Amygdala (tissue), 56 donors: ENCODE measurements at regions not wholly inside any gene's neighbourhood (a gene's known extent, or its start where the extent isn't known, plus 50 kb on each side); places are given as distances from the start of the nearest gene placed in this dataset.
A peak's percentile ranks its signal among the peaks of the same experiment; 100 is the strongest.

Experiments used
- DNase-seq, 56 donors: peaks; one replicate each; lab custom pipeline; 2025; lab: John Stamatoyannopoulos, UW

DNA sequence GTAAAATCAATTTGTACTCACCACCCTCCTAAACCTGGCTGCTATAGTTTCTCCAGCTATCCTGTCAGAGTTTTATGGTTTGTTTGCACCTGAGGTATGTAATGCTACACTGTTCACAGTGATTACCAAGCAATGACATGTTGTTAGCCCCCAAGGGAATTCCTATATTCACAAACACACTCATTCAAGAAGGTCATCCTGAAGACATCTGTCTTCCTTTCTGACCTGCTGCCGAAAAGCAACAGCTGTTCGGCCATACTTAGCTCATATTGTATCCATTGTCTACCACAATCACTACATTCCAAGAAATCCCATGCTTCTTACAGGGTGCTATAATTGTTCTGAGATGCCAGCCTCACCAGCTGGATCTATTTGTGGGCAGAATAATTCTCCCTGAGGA is 160.1 kb upstream of the GYPA start:
- DNase-seq: no peak

DNA sequence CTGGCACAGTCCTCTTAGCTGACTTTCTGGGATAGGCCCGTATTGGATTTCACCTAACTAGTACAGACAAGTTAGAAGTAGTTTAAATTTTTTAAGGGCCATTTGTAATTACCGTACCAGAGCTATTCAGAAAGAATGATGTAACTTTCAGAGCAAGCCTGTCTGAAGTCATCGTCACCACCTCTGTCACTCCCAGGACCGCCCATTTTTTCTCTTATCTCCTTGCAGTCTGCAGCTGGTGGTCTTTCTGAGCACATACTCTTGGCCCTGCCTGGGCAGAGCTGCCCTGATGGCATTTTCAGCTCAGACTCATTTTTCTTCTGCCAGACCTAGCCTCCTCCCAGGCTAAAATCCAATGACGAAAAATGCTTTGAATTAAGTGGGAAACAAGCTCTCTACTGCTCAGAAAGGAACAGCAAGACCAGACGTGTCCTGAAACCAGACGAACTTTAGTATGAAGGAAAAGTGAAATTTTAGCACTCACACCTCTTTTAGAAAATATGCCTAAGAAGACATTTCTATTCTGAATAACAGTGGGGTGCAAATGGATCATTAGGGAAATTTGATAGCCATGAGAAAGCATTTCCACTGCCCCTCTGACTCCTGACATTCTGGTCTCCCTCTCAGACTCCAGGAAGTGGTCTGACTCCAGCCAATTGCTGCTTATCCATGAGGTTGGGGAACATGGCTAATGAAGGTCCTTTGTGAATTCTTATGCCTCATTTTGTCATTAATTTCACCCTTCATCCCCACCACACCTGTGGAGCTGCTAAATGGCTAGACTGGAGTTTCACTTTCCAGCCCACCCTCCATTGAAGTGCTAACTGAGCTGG is 162.4 kb upstream of the GYPA start:
- no peak for DNase-seq

DNA sequence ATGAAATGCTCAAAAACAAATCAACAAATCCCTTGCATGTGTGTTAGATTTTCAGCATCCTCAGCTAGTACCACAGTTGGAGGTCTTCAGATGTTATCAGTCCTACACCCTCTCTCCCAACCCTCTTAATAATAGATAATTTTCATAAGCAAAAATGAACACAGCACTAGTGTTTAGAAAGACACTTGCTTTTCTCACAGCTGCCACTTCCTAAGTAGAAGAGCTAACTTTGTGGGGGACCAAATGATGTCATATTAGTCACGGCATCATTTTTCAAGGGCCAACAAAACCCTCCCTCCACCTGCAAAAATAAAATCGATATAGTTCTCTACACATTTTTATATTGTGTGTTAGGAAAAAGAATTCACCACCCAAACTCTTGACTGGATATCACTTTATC is 163.5 kb upstream of the GYPA start:
- DNase-seq: no peak

DNA sequence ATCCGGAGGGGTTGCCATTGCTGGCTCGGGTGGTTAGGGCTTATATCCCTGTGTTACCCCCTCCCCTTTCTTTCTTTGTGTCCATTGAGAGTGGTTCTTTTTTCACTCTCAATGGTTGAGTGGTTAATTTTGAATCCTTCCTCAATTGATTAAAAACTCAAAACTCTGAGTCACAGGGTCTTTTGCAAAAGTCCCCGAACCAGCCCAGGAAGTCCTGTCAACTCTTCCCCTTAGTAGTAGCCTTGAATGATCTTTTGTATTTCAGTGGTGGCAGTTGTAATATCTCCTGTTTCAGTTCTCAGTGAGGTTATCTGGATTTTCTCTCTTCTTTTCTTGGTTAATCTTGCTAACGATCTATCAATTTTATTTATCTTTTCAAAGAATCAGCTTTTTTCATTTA is 170.0 kb upstream of the GYPA start:
- no peak for DNase-seq

DNA sequence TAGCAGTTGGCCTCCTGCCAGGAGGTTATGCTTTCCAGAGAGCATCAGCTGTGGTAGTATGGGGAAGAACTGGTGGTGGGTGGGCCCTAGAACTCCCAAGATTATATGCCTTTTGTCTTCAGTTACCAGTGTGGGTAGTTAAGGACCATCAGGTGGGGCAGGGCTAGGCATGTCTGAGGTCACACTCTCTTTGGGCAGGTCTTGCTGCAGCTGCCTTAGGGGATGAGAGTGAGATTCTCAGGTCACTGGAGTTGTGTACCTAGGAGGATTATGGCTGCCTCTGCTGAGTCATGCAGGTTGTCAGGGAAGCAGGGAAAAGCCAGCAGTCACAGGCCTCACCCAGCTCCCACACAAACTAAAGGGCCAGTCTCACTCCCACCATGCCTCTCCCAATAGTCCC is 172.9 kb upstream of the GYPA start:
- no peak for DNase-seq

DNA sequence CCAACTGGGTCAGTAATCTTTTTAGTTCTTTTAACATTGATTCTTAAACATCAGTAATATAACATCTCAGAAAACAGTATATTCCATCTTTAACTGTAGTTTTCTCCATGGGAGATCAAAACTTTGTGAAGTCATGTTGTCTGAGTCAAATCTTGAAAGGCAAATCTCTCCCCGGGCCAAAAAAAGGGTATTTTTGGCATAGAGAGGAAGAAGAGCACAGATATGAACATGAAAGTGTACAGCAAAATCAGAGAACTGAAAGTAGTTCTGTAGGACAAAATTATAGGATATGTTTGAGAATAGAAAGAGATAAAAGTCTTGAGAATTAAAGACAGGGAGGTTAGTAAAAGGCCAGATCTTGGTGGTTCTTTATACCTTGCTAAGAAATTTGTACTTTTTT is 176.4 kb upstream of the GYPA start:
- DNase-seq: no peak

DNA sequence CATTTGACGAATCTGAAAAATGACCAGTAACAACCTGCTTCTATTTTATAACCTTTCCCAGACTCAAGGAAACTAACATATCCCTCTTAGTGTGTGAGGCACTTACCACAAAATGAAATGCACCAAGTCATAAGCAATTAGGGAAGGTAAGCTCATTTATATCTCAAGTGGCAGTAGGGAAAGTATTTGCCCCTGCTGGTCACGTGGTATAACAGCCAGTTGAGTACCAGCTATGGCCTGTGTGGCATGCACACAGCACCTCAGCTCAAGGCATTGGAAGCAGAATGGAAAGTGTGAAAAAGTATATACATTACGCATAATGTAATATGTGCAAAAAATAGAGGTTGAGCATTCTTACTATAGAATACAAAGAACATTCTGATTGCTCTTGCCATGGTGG is 178.3 kb upstream of the GYPA start:
- no peak for DNase-seq

DNA sequence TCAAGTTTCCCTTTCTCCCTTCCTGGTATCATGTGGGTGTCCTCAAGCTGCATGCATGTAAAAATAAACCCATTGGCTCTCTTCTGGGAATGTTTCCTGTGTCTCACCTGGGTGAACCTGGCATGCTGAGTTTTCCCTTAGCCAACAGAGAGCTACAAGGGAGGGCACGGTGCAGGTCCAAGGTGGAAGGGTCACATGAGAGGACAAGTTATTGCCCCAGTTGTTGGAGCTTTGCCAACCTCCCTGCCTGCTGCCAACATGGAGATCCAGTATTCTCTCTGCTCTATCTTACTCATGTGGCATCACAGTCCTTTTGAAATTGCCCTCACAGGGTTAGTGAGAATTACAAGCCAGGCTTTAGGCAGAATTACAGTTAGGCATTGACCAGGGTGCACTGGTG is 196.1 kb upstream of the GYPA start:
- DNase-seq: no peak

DNA sequence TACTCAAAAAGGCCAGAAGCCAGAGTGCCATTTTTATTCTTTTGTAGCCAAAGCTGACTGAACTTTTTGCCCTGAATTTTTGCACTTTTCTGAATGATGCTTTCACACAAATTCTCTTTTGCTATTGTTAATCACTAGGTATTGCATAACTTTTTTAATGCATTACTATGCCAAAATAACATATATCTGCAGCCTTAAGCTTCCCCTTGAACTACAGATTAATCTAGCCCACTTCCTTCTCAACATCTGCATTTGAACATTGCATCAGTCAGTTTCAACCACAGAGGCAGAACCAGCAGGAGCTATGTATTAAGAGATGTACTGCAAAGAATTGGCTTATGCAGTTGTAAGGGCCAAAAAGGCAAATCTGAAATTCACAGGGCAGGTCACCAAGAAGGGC is 197.6 kb upstream of the GYPA start:
- DNase-seq: no peak

DNA sequence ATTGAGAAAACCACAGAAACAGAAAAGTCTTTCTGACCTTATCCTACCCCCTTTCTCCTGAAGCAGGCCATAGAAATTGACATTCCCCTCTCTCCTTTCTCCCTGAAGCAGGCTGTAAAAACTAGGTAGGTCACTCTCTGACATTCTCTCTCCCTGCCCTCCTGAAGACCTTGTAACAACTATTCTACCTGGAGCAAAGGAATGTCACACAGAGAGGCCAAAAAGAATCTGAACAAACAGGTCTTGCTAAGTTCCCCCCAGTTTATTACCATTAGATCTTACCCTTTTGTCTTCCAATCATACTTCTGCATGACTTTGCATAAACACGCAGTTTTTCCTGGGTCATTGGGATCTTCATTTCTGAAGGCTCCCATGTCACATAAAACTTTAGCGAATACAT is 198.3 kb upstream of the GYPA start:
- DNase-seq: no peak

DNA sequence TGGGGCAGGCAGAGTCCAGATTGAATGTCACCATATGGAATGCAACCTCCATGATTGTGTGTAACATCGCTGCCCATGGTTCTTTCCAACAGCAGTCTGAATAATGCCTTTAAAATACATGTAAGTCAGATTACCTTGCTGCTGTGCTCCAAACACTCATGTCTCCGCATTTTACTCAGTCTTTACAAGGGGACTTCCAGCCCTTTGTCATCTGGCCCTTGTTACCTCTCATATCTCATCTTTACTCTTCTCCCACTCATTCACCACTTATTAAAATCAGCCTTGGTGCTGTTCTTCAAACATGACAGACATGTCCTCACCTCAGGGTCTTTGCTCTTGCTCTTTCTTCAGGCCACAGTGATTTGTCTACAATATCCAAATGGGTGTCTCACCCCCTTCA is 200.4 kb upstream of the GYPA start:
- DNase-seq: no peak

DNA sequence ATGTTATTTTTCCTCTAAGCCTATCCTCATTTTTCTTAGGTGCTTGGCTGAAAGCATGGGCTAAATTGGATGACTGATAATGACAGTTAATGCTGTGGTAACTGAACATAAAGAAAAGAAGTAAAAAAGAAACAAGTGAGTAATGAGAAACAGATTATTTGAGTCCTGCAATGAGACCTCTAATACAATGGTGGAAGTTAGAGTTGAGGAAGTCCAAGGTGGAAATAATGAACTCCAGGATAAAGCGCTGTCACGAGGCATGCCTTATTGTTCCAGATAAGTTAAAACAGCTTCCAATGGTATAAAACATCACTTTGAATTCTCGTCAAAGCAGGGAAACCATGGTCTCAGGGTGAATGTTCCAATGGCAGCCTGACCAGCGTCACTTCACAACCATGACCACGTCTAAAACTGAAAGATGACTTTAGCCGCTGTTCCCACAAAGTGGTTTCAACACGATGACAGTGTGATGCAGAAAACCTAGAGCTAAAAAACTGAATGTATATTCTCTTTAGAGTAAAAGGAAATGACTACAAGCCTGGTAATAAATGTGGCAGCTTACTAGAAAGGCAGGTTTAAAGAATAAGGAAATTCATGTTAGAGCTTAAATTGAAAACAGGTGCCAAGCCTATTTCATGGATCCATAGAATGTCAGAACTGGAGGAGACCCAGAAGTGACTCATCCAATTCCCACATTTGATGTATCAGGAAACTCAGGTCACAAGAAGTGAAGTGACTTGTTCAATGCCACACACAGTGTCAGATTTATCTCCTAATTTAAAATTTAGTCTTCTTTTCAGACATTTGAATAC is 202.6 kb upstream of the GYPA start:
- DNase-seq: no peak

DNA sequence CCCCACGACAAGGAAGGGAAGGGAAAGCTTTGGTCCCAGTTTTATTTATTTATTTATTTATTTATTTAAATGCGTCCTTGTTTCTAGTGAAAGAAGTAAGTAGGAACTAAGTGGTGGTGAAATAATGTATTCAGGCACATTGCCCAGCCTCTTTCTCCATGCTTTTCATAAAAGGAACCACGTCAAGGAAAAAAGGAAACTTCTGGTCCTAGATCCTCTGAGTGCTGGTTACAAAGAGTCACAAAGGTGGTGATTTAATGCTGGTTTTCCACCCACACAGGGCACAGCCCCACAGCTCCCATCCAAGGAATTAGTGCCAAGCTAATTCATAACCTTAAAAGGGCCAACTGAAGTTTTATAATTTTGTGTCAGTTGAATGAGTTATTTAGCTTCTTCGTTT is 206.6 kb upstream of the GYPA start:
- DNase-seq: peak in 8 of 56 donors; percentile 8 to 39 (median 17)

DNA sequence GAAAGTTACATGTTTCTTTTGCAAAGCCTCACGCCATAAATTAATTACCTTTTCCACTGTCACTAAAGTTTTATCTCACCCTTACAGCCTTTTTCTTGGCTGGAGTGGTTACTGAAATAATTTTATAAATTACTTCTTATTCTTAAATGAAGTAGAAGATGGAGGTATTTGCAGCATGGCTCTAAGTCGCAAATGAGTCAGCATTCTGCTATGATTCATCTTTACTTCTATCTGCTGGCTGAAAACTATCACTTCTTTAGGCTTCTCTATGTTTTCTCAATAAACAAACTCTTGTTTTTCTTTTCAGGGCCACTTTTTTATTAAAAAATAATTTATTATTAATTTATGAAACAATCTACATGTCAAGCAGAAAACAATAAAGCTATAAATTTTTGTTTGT is 210.2 kb upstream of the GYPA start:
- DNase-seq: no peak

DNA sequence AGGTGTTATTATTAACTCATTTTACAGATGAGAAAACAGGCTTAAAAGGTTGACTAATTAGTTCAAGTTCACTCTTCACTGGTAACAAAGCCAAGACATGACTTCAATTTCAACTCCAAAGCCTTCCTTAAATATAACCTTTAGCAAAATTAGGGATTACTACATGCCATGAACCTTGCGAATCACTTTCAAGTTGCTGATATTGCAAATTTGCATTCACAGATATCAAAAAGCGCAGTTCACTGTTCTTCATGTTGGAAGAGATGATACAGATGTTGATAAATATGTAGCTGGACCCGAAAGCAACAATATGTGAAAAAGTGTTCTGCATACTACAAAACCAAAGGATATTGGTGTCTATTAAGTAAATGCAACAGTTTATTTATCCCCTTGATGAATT is 210.8 kb upstream of the GYPA start:
- DNase-seq: no peak

DNA sequence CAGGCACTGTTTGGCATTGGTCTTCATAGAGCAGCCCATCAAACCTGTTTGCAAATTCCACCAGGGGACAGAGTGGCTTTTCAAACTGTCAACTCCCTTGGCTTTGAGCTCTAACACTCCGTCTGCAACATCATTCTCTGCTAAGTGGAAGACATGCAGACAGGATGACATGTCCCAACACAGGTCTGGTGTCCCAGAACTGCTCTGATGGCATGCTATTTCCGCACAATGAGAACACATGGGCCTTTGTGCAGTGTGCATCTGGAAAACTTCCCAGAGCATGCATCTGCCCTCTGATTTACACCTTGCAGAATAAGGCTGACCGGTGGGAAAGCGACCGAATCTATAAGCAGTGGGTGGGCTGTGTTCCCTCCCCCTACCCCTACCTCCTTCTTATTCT is 212.8 kb upstream of the GYPA start:
- DNase-seq: no peak

DNA sequence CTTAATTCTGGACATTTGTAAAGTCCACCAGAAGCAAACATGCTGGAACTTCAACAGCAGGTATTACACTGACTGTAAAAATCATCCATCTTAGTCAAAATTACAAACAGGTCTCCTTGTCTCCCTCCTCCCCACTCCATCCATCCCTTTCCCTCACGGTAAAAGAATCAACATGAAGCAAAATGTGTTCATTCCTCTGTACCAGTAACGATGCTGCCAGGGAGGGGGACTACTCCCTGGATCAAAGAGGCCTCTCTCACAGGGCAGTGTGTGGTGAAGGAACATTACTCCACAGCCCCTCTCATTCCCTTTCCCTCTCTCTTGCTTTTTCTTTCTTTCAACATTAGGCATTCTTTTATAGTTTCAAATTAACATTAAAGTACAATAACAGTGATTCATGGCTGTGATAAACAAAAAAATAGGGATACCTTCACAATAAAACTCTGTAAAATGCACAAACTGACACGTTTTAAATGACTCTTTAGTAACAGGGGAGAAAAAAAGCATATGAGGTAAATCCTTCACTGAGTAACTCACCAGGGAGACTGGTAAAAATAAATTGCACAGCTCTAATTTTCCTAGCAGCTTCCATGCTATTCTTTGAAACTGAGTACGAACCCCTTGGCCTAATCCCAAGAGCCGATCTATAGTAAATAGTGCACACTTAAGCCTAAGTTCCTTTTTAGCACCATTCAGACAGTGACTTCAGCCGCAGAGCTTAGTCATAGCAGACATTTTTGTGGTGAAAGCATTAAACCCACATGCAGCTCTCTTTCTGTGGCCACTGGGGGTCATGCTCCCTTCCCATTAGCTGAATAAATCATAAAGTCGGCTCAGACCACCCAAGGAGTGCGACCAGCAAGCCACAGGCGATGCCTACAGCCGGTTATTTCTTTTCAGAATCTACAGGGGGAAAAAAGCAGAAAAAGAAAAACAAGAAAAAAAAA is 215.6 kb upstream of the GYPA start:
- DNase-seq: peak in 2 of 56 donors; percentile 9 to 17

DNA sequence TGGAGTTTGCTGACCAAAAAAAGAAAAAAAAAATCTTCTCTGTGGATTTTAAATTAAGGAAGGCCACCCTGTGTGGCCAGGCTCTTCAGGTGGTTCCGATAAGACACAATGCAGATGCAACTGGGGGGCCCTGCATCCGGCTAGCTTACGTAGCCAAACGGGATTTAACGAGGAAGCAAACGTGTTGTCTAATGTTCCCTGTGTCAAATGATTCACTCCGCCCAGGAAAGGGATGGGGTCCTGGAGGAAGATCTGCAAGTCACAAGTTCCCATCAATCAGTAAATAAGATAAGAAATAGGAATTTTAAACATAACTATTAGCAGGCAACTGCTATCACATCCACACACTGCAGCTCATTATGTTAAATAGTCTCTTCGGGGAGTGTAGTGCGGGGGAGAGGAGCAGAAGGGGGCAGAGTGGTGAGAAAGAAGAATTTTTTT is 216.4 kb upstream of the GYPA start:
- no peak for DNase-seq

DNA sequence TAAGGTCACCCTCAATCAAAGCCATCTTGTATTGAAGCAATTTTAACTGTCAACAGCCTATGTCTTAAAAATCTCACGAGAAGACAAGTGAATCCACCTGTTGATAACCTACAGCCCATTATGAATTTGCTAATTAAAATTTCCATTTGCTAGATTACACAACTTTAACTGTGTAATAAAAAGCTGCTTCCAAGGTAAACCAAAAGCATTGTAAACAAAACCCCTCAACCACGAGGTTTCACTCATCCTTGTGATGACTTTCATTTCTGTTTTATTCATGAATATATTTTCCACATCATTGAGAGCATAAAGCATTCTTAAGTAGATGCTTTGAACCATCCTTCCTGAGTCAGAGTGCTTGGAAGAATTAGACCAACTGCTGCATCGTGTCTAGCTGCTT is 217.5 kb upstream of the GYPA start:
- no peak for DNase-seq

DNA sequence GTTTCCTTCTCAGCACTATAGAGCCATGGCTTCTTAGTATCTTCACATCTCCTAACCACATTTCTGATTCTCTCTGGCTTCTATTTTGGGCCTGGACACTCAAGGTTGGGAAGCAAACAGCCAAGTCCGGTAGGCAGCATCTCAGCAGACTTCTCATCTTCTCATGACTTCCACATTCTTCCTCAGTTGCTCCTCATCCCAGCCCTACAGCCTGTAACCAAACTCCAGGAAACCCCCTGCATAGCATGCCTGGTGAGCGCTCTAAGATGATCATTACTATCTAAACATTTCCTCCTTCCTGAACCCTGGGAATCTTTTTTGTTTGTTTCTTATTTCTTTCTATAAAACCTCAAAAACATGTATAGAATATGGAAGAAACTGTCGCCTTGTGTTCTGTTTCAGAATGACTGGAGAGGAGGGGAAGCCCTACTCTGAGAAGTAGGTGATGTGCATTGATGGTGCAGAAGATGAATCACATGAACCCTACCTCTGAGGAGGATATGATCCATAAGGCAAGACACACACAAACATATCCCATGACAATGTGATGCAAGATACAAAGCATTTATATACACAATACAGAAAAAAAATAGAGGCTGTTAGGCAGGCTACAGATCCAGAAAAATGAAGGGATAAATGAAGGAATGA is 219.8 kb upstream of the GYPA start:
- no peak for DNase-seq
